AG09319 (cell line): ENCODE measurements at regions not wholly inside any gene's neighbourhood (a gene's known extent, or its start where the extent isn't known, plus 50 kb on each side); places are given as distances from the start of the nearest gene placed in this dataset.

Experiments
- DNase-seq: peaks from one replicate; pipeline ENCODE4 v3.0.0-alpha.2; 2010; ENCODE audit warnings: low read depth; ENCODE audit errors: extremely low read depth
- TF ChIP-seq, protein P1 (sequence below): IDR thresholded peaks from 2 replicates; pipeline ENCODE4 v1.5.1; 2011; ENCODE audit warnings: low read depth, mild to moderate bottlenecking, inconsistent platforms, low read length, moderate library complexity

DNA sequence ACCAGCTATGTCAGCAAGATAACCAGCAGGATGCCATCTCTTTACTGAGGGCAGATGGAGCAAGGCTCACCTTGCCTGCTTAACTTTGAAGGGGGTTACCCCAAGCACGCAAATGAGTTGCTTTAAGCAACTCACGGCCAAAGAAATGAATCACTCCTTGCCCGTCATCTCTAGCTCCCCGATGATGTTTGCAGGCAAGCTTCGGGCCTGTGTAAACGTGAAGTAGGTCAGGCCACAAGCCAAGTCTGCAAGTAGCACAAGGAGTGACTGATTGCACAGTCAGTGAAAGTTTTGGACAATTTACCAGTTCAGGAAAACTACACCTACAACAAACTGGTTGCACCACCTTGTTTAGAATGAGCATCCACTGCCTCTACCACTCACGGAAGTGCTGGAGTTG is 699.7 kb upstream of the TBX3 start:
- no peak for DNase-seq

DNA sequence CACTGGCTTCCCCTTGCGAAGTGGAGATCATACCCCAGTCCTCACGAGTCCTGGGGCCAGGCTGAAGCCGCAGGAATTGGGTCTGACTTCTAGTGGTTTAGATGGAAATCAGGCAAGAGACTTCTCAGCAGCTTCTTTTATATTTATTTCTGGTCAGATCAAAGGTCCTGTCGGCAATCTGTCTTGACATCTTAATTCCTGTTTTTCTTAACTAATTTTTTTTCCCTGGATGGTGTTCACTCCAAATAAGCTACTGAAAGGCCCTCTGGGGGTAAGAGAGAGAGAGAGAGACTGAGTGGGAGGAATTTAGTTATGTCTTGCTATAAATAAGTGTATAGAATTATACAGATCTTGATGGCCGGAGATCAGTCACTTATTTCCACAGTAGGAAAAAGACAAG is 698.7 kb upstream of the TBX3 start:
- no peak for DNase-seq

More for the DNA sequence above, 699.7 kb upstream of the TBX3 start:
- TF ChIP-seq, protein P1, sequence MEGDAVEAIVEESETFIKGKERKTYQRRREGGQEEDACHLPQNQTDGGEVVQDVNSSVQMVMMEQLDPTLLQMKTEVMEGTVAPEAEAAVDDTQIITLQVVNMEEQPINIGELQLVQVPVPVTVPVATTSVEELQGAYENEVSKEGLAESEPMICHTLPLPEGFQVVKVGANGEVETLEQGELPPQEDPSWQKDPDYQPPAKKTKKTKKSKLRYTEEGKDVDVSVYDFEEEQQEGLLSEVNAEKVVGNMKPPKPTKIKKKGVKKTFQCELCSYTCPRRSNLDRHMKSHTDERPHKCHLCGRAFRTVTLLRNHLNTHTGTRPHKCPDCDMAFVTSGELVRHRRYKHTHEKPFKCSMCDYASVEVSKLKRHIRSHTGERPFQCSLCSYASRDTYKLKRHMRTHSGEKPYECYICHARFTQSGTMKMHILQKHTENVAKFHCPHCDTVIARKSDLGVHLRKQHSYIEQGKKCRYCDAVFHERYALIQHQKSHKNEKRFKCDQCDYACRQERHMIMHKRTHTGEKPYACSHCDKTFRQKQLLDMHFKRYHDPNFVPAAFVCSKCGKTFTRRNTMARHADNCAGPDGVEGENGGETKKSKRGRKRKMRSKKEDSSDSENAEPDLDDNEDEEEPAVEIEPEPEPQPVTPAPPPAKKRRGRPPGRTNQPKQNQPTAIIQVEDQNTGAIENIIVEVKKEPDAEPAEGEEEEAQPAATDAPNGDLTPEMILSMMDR: no peak

DNA sequence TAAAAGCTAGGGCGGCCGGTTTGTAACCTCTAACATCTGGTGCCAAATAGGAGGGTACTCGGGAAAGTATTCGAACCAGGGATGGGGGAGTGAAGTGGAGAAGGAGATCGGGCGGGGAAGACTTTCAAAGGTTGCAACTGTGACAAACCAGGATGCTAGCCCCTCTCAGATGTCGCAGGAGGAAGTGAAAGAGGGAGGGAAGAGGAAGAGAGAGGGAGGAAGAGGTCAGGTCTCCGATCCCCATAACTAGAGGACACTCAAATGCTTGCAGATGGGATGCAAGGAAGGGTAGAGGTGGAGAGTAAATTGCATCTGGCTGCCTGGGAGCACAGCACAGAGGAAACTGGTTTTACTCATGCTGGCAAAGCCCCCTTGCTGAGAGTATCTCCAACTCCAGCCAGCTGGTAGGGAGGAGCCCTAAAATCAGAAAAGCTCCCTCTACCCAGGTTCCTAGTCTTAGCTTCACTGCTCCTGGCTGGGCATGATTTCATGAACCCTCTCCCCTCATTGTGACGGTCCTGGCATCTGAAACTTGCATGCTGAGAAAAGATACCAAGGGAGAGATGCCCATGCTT is 696.7 kb upstream of the TBX3 start:
- no peak for DNase-seq

More for the DNA sequence above, 698.7 kb upstream of the TBX3 start:
- TF ChIP-seq, protein P1: no peak

DNA sequence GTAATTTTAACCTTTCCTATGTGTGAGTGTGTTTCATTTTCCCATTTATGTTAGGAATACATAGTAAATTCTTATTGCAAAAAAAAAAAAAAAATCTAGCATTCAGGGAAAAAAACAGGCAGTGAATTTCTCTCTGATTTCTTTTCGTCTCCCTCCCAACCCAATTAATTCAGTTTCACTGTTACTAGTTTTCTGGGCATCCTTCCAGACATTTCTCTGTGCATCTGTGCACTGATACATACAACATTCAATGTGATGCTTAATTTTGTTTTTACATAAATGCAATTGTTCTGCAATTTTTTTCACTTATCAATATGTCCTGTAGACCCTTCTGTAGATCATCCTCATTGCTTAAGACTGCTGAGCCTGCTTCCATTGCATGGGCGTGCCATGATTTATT is 694.3 kb upstream of the TBX3 start:
- DNase-seq: no peak
- TF ChIP-seq, protein P1: no peak

More for the DNA sequence above, 696.7 kb upstream of the TBX3 start:
- TF ChIP-seq, protein P1: no peak

DNA sequence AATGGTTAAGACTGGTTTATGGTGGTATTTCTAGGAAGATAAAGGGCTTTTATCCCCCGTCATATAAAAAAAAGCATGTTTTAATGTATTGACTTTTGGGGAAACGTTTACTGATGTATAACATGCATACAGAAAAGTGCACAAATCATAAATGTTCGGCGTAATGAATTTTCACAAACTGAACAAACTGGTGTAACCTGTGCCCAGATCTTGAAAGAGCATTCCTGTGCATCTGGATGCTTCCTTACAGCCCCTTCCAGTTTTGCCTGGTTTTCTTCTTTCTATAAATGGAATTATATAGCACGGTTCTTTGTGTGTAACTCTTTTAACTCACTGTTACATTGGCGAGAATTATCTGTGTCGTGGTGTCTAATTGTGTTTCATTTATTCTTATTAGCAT is 693.8 kb upstream of the TBX3 start:
- DNase-seq: no peak
- TF ChIP-seq, protein P1: no peak

DNA sequence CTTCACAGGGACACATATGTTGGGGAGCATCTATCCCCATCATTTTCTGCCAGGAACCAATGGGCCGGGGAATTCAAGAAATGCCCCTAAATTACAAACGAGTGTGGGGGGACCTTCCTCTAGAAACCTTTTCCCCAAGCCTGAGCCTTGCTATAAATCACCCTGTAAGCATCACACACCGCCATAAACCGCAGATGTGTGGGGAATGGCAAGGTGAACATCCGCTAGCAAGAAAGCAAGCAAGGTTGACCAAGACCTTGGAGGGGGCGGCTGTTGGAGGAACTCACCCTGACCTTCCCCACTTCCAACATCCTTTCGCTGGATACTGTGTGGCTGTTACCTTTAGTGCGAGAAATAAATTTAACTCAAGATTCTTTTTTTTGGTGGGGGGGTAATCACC is 693.3 kb upstream of the TBX3 start:
- TF ChIP-seq, protein P1: no peak
- DNase-seq: no peak

DNA sequence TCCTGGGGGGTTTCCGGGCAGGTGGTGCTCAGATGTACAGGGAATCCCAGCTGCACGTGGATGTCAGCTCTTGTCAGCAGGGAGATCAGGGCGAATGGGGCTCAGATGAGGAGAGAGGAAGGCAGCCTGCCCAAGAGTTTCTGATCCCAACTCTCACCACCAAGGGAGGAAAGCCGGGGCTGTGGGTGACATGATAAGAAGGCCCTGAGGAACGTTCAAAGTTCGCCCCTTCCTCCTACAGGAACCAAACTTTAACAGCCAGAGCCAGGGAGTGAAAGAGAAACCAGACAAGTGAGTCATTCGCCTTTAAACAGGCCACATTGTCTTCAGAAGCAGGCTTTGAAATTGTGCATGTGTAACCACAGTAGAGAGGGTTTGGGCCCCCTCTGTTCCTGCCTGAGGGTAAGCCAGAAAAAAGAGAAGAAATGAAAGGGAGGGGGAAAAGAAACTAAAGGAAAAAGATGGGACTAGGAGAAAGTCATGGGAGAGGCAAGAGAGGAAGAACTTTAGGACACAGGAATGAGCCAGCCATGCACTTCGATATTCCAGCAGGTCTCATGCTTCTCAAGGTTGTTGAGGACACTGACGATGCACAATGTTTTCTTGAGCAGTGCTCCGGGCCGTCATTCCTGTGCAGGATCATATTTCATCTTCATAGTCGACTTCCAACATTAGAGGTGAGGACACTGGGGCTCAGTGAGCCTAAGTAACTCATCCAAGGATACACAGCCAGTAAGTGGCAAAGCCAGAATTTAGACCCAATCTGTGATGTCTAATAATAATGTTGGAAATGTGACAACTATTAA is 691.4 kb upstream of the TBX3 start:
- no peak for DNase-seq

More for the DNA sequence above, 691.4 kb upstream of the TBX3 start:
- TF ChIP-seq, protein P1: no peak
